AG04449 (cell line): ENCODE measurements at regions not wholly inside any gene's neighbourhood (a gene's known extent, or its start where the extent isn't known, plus 50 kb on each side); places are given as distances from the start of the nearest gene placed in this dataset.
"Not testable (repeated sequence)": the region's sequence is repeated elsewhere in the genome, so short reads cannot be mapped to it uniquely, and the experiment has no call there.

ENCODE experiments used
- CTCF ChIA-PET: fragments of 350-600 bp; formaldehyde crosslinking; extraction: SDS; loops from one replicate; lab custom pipeline; 2021; ENCODE audit warnings: antibody characterized with exemption; lab: Yijun Ruan, JAX
- POLR2A ChIA-PET: fragments of 400-600, 350-600 bp; formaldehyde crosslinking; extraction: SDS; loops from one replicate; lab custom pipeline; 2020; ENCODE audit warnings: antibody characterized with exemption, inconsistent platforms; lab: Yijun Ruan, JAX
- DNase-seq: peaks from one replicate; pipeline ENCODE4 v3.0.0-alpha.2; 2010; ENCODE audit warnings: low read depth, low spot score
- H3K4me3 ChIP-seq: 2 replicates; pipeline ENCODE4 v1.5.1; 2011; ENCODE audit warnings: low read depth, mild to moderate bottlenecking, control low read depth, low read length
- TF ChIP-seq, protein P1 (sequence below): IDR thresholded peaks from one replicate; pipeline ENCODE4 v1.5.1; 2011; ENCODE audit warnings: mild to moderate bottlenecking, moderate library complexity, low read length, control low read depth, inconsistent platforms; ENCODE audit not compliant: insufficient read depth; ENCODE audit errors: missing control alignments

DNA sequence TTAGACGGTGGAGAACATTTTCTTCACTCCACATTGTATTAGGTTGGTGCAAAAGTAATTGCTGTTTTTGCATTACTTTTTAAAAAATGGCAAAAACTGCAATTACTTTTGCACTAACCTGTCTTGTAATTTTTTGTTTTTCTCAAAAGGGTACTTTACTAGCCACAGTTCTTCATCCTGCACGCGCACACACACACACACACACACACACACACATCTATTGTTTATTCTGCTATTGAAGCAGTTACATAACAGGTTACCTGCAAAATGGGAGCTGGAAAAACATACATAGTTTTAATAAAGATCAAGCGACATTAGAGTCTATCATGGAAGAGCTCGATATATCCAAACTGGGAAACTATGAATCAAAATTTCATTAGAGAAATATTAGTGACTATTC is 235.2 kb downstream of the SIM1 start:
- TF ChIP-seq, protein P1, sequence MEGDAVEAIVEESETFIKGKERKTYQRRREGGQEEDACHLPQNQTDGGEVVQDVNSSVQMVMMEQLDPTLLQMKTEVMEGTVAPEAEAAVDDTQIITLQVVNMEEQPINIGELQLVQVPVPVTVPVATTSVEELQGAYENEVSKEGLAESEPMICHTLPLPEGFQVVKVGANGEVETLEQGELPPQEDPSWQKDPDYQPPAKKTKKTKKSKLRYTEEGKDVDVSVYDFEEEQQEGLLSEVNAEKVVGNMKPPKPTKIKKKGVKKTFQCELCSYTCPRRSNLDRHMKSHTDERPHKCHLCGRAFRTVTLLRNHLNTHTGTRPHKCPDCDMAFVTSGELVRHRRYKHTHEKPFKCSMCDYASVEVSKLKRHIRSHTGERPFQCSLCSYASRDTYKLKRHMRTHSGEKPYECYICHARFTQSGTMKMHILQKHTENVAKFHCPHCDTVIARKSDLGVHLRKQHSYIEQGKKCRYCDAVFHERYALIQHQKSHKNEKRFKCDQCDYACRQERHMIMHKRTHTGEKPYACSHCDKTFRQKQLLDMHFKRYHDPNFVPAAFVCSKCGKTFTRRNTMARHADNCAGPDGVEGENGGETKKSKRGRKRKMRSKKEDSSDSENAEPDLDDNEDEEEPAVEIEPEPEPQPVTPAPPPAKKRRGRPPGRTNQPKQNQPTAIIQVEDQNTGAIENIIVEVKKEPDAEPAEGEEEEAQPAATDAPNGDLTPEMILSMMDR: no peak
- H3K4me3 ChIP-seq: no peak overlapping the region
- POLR2A ChIA-PET: interaction anchor here (1.0 kb wide), 2 partner anchors 43 to 53 kb away, joined by 3 to 4 read pairs; no protein-coding TSS in a partner anchor

DNA sequence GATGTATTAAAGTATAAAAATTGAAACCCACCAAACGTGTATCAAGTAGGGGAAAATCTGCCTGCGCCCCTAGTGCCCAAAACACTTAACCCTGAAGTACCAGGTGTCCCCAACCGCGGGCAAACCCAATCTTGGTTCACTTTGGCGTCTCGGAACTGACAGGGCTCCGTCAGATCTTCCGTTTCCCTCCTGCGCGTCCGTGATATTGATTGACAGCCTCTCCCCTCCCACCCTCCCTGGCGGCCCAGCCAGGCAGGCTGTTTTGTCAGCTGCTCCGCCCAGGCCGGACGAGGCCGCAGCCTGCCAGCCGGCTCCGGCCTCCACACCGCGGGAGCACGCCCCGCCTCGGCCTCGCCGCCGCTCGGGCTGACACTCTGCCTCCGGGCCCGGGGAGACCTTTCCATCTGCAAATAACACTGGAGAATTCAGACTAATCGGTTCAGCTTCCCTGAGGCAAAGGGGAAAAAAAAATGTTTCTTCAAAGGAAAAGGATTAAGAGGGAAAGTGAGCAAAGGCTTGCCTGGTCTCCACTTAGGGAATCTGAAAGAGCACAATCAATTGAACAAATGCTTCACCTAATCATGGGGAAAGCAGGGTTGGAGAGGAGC is 234.9 kb upstream of the MCHR2 start:
- ChIA-PET CTCF (interaction anchor here (0.8 to 2.5 kb wide), 6 partner anchors 10 to 232 kb away, joined by 3 to 17 read pairs (median 4); no protein-coding TSS in a partner anchor), POLR2A (interaction anchor here (1.0 kb wide), 2 partner anchors 42 to 53 kb away, joined by 3 to 4 read pairs; no protein-coding TSS in a partner anchor)
- H3K4me3 ChIP-seq: peak overlapping the region; percentile 35
- DNase-seq: no peak
- TF ChIP-seq, protein P1: peak; percentile 4

More for the DNA sequence above, 235.2 kb downstream of the SIM1 start:
- CTCF ChIA-PET: interaction anchor here (1.2 to 2.5 kb wide), 6 partner anchors 11 to 435 kb away, joined by 3 to 17 read pairs (median 4); no protein-coding TSS in a partner anchor
- DNase-seq: no peak

DNA sequence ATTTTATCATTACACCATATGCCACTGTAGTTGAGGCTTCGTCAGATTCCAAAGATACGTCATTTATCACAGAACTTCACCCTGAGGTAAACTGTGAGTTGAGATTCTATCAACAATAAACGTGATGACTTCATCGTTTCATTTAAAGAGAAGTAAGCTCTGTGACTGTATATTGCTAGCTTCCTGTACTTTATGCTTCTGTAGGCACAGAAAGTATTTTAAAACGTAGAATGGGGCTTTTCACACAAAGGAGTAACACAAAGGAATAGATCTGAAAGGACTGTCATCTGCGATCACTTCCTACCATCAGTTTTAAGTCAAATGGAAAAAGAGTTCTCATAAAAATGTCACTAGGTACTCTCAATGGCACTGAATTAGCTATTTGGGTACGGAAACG is 234.4 kb upstream of the MCHR2 start:
- CTCF ChIA-PET: interaction anchor here (0.8 to 2.5 kb wide), 6 partner anchors 9 to 217 kb away, joined by 3 to 17 read pairs (median 4); no protein-coding TSS in a partner anchor
- DNase-seq: no peak
- TF ChIP-seq, protein P1: no peak
- POLR2A ChIA-PET: interaction anchor here (1.0 kb wide), 1 partner anchor 42 kb away, joined by 4 read pairs; no protein-coding TSS in a partner anchor
- peak overlapping the region; percentile 35; the same call in 1 of the 2 replicates for H3K4me3 ChIP-seq

DNA sequence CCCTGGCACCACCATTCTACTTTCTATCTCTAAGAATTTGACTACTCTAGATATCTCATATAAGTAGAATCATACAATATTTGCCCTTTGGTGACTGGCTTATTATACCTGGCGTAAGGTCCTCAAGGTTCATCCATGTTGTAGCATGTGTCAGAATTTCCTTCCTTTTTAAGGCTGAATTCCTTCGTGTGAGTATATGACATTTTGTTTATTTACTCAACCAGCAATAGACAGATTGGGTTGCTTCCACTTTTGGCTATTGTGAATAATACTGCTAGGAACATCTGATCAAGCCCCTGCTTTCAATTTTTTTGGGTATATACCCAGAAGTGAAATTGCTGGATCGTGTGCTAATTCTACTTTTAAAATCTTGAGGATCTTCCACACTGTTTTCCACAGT is 232.8 kb upstream of the MCHR2 start:
- ChIA-PET CTCF (interaction anchor here (0.6 kb wide), 1 partner anchor 117 kb away, joined by 3 read pairs; no protein-coding TSS in a partner anchor), POLR2A (no interaction called here)
- no peak overlapping the region for H3K4me3 ChIP-seq
- DNase-seq: no peak
- TF ChIP-seq, protein P1: no peak

DNA sequence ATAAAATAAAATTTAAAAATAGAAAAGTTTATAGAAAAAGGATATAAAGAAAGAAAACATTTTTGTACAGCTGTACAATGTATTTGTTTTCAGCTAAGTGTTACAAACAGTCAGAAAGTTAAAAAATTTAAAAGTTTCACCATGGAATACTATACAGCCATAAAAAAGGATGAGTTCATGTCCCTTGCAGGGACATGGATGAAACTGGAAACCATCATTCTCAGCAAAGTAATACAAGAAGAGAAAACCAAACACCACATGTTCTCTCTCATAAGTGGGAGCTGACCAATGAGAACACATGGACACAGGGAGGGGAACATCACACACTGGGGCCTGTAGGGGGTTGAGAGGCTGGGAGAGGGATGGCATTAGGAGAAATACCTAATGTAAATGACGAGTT is 229.9 kb upstream of the MCHR2 start:
- DNase-seq, CTCF ChIA-PET, H3K4me3 ChIP-seq, POLR2A ChIA-PET: not testable (repeated sequence)

DNA sequence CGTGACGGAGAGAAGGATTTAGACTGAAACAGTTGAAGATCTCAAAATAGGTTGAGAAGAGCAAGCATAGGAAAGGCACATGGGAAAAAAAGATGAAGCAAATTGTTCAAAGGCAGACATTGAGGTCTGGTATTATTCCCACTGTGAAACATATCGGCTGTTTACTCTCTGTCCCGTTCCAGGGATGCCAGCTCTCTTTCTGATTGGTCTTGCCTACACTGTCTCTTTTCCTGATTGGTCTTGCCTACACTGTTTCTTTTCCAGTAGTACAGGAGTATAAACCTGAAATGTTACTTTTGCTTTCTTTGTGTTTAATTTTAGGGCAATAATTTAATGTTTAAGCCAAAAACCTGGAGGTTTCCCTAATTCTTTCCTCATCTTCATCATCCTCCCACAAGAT is 226.5 kb upstream of the MCHR2 start:
- DNase-seq: no peak
- POLR2A ChIA-PET: no interaction called here
- CTCF ChIA-PET: interaction anchor here (3.3 kb wide), 1 partner anchor 8 kb away, joined by 17 read pairs; no protein-coding TSS in a partner anchor
- H3K4me3 ChIP-seq: no peak overlapping the region
- TF ChIP-seq, protein P1: no peak
